ENCODE measurements at regions not wholly inside any gene's neighbourhood (a gene's known extent, or its start where the extent isn't known, plus 50 kb on each side); places are given as distances from the start of the nearest gene placed in this dataset.

GRCh38 chr4:11741190-11741652, 312.5 kb upstream of the HS3ST1 start:
- no peak for DNase-seq (ENCODE audit: extremely low spot score)
- TF ChIP-seq CTCF (IDR thresholded peaks at IDR 0.05; ENCODE audit: control extremely low read depth, extremely low read depth, low read depth, missing control alignments): no peak
- ChIA-PET POLR2A (no interaction called here), CTCF (interaction anchor here (0.7 to 0.8 kb wide), 2 partner anchors 26 to 148 kb away, joined by 3 to 4 read pairs; no protein-coding TSS in a partner anchor)

GRCh38 chr4:11739992-11740391, 311.3 kb upstream of the HS3ST1 start:
- POLR2A ChIA-PET: no interaction called here

GRCh38 chr4:11736978-11737377, 308.3 kb upstream of the HS3ST1 start:
- ChIA-PET POLR2A (no interaction called here), CTCF (interaction anchor here (0.7 kb wide), 1 partner anchor 14 kb away, joined by 3 read pairs; no protein-coding TSS in a partner anchor)
- no peak for DNase-seq (ENCODE audit: extremely low spot score)
- no peak for TF ChIP-seq CTCF (IDR thresholded peaks at IDR 0.05; ENCODE audit: control extremely low read depth, extremely low read depth, low read depth, missing control alignments)

More at GRCh38 chr4:11739992-11740391, 311.3 kb upstream of the HS3ST1 start:
- CTCF ChIA-PET: no interaction called here
- no peak for TF ChIP-seq CTCF (IDR thresholded peaks at IDR 0.05; ENCODE audit: control extremely low read depth, extremely low read depth, low read depth, missing control alignments)
- no peak for DNase-seq (ENCODE audit: extremely low spot score)

GRCh38 chr4:11735651-11736050, 307.0 kb upstream of the HS3ST1 start:
- no peak for TF ChIP-seq CTCF (IDR thresholded peaks at IDR 0.05; ENCODE audit: control extremely low read depth, extremely low read depth, low read depth, missing control alignments)
- POLR2A ChIA-PET: no interaction called here
- CTCF ChIA-PET: no interaction called here

DNA sequence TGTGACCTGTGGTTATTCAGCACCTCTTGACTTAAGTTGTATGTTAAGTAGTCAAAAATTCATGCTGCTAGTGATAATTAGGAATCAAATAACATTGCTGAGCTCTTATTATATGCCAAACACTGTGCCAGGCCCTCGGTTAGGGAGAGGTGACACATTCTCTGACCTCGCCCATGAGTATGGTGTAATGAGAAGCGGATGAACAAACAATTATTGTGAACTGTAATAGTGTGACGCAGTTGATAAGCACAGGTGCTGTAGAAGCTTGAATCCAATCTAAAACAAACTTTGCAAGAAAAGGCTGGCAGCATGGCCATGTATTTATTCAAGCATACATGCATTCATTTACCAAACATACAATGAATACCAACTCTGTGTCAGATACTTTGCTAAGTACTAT, 303.5 kb upstream of the HS3ST1 start:
- ChIA-PET CTCF (interaction anchor here (1.0 kb wide), 1 partner anchor 11 kb away, joined by 5 read pairs; no protein-coding TSS in a partner anchor), POLR2A (no interaction called here)
- TF ChIP-seq CTCF (IDR thresholded peaks at IDR 0.05; ENCODE audit: control extremely low read depth, extremely low read depth, low read depth, missing control alignments): no peak
- DNase-seq (ENCODE audit: extremely low spot score): no peak

More at GRCh38 chr4:11735651-11736050, 307.0 kb upstream of the HS3ST1 start:
- DNase-seq (ENCODE audit: extremely low spot score): no peak

DNA sequence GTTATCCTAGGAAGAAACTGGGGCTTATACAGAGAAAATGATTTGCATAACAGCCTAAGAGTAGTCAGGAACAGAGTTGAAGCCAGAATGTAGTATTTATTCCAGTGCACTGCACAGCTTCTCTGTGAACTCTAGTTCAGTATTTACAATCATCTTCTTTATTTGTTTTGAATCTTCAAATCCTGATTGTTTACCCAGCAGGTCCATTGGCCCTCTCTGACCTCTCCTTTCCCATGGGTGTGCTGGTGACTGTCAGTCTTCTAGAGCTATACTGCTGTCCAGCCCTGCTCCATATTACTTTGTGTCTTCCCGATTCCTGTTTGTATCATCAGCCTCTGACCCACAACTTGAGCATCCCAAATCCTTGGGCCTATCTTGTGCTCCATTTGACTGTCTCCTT, 301.9 kb upstream of the HS3ST1 start:
- CTCF ChIA-PET: interaction anchor here (0.7 kb wide), 1 partner anchor 8 kb away, joined by 3 read pairs; no protein-coding TSS in a partner anchor
- TF ChIP-seq CTCF (IDR thresholded peaks at IDR 0.05; ENCODE audit: control extremely low read depth, extremely low read depth, low read depth, missing control alignments): no peak
- POLR2A ChIA-PET: no interaction called here
- DNase-seq (ENCODE audit: extremely low spot score): no peak
